ENCODE measurements at regions not wholly inside any gene's neighbourhood (a gene's known extent, or its start where the extent isn't known, plus 50 kb on each side); places are given as distances from the start of the nearest gene placed in this dataset.

DNA sequence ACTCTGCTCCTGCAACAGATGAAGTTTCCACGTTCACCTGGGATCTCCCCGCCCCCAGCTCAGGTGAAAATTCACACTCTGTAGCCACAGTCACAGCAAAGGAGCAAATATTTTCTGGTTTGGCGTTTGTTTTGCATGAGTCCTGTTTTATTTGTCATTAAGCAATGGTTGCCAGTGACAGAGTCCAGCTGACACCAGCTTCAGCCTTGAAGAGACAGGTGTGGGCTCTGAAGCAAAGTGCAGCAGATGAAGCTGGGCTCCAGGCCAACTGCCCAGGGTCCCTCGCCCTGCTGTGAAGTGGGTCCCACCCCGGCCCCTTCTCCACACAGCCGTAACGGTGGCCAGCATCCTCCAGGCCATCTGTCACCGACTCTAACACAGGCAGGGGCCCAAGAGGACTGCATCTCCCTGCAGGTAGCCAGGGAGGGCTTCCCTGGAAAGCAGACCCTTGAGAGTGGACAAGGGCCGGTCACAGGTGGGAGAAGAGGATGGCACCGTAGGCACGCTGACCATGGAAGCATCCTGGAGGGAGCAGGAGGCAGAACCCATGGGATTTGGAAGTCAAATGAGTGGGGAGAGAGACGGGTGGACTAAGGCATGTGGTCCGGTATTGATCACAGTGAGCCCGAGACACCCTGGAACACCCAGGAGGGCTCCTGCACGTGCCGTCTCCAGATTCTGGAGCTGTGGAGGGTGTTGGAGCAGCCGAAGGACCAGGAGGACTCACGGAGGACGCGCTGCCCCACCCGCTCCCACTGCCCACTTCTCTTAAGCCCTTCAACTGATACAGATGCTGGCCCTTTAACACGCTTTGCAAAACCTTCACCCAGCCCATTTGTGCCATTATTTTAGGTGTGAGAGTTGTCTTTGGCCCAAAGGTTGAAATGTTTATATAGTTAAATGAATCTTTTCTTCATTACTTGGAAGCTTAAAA, 294.5 kb downstream of the BRD1 start:
- Histone ChIP-seq H3K4me1 (no peaks in the 10 kb centered on the region), H3K27me3 (peaks cover 0 to 27% (median 0%) of the 10 kb centered on the region in 3 donors), H3K9me3 (no peaks in the 10 kb centered on the region), H3K36me3 (no peaks in the 10 kb centered on the region), H3K4me3 (no peak overlapping the region), H3K27ac (no peak overlapping the region)
- TF ChIP-seq, protein P1, sequence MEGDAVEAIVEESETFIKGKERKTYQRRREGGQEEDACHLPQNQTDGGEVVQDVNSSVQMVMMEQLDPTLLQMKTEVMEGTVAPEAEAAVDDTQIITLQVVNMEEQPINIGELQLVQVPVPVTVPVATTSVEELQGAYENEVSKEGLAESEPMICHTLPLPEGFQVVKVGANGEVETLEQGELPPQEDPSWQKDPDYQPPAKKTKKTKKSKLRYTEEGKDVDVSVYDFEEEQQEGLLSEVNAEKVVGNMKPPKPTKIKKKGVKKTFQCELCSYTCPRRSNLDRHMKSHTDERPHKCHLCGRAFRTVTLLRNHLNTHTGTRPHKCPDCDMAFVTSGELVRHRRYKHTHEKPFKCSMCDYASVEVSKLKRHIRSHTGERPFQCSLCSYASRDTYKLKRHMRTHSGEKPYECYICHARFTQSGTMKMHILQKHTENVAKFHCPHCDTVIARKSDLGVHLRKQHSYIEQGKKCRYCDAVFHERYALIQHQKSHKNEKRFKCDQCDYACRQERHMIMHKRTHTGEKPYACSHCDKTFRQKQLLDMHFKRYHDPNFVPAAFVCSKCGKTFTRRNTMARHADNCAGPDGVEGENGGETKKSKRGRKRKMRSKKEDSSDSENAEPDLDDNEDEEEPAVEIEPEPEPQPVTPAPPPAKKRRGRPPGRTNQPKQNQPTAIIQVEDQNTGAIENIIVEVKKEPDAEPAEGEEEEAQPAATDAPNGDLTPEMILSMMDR (IDR thresholded peaks at IDR 0.05) = no peak
- TF ChIP-seq POLR2AphosphoS5 (IDR thresholded peaks at IDR 0.05) = no peak
- no peak for TF ChIP-seq EP300 (IDR thresholded peaks at IDR 0.05)
- TF ChIP-seq POLR2A (IDR thresholded peaks at IDR 0.05) = no peak
- peak in 1 of 2 donors; percentile 43 for DNase-seq
- 76 to 84% (median 79%) methylated on average over 21 to 22 of the region's 22 CpGs for WGBS, 5 donors
- intact Hi-C loops (cut with DNase I; ENCODE audit: low total_unique reads) = no loop called here

DNA sequence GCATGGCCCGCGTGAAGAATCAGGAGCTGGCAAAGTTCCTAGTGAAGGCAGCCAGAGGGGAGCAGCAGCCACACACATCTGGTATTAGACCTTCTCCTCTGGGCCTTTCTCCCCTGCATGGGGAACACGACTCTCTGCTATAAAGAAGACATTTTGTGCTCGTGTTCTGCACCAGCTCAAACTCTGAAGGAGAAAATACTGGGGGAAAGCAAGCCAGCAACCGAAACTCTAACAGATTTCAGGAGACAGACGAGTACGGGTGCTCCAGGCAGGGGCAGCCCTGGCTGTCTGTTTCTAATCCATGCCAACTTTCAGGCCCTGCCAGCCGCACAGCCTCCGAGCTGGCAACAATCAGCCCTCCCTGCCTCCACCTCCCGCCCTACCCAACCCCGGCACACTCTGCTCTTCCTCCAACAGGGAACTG, 296.3 kb downstream of the BRD1 start:
- H3K4me3 ChIP-seq = no peak overlapping the region
- no peaks in the 10 kb centered on the region for H3K9me3 ChIP-seq
- H3K27ac ChIP-seq = no peak overlapping the region
- no peaks in the 10 kb centered on the region for H3K36me3 ChIP-seq
- peaks cover 0 to 22% (median 0%) of the 10 kb centered on the region in 3 donors for H3K27me3 ChIP-seq
- DNase-seq = no peak
- intact Hi-C loops (cut with DNase I; ENCODE audit: low total_unique reads) = no loop called here
- no peaks in the 10 kb centered on the region for H3K4me1 ChIP-seq
- TF ChIP-seq EP300 (IDR thresholded peaks at IDR 0.05) = no peak
- TF ChIP-seq, protein P1 (IDR thresholded peaks at IDR 0.05) = no peak
- TF ChIP-seq POLR2A (IDR thresholded peaks at IDR 0.05) = no peak
- TF ChIP-seq POLR2AphosphoS5 (IDR thresholded peaks at IDR 0.05) = no peak
- 57 to 84% (median 73%) methylated on average over 11 of the region's 11 CpGs for WGBS, 5 donors

DNA sequence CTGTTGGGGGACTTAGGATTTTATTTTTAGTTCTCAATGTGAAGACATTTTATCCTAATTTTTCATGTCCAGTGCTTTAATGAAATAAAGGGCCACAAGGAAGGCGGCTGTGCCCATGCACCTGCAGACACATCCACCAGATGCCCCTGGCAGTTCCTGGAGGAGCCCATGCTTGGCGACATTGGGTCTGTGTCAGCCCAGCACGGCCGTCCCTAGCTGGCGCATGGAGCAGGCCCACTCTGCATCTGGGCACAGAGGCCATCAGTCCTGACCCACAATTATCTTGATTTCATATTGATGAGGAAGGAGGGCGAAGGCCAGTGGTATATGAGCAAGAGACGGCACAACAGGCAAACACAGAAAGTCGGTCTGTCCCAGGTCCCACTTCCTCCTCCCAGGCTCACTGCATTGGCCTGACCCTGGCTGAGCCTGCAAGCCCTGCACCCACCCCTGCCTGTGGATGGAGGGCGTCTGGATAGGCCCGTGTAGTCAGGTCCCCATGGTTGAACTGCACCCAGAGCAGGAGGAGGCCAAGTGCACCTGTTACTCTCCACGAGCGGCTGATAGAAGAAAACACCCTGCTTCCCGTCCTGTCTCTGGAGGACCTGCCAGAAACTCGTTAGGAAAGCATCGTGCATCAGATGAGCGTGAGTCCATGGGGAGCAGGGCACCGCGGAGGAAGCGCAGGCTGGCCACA, 296.9 kb downstream of the BRD1 start:
- intact Hi-C loops (cut with DNase I; ENCODE audit: low total_unique reads) = no loop called here
- WGBS, 5 donors = 78 to 89% (median 85%) methylated on average over 18 to 19 of the region's 19 CpGs

DNA sequence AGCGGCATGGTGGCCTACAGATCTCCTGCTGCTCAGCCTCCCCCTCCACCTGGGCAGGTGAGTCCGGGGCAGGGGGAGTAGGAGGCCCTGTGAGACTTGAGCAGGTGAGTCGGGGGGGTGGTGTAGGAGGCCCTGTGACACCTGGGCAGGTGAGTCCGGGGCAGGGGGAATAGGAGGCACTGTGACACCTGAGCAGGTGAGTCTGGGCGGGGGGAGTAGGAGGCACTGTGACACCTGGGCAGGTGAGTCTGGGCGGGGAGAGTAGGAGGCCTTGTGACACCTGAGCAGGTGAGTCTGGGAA, 299.3 kb downstream of the BRD1 start:
- peak in 1 of 2 donors; percentile 31 for DNase-seq
- TF ChIP-seq POLR2A (IDR thresholded peaks at IDR 0.05) = no peak
- TF ChIP-seq, protein P1 (IDR thresholded peaks at IDR 0.05) = no peak
- TF ChIP-seq POLR2AphosphoS5 (IDR thresholded peaks at IDR 0.05) = no peak
- WGBS, 5 donors = 61 to 76% (median 64%) methylated on average over 2 to 6 of the region's 6 CpGs
- intact Hi-C loops (cut with DNase I; ENCODE audit: low total_unique reads) = no loop called here
- peaks cover 0 to 17% (median 0%) of the 10 kb centered on the region in 4 donors for H3K4me1 ChIP-seq
- peaks cover 0 to 34% (median 6%) of the 10 kb centered on the region in 3 donors for H3K27me3 ChIP-seq
- no peaks in the 10 kb centered on the region for H3K9me3 ChIP-seq
- H3K4me3 ChIP-seq = no peak overlapping the region
- H3K27ac ChIP-seq = no peak overlapping the region
- no peaks in the 10 kb centered on the region for H3K36me3 ChIP-seq

More for the DNA sequence above, 296.9 kb downstream of the BRD1 start:
- Histone ChIP-seq H3K27me3 (peaks cover 0 to 25% (median 0%) of the 10 kb centered on the region in 3 donors), H3K36me3 (no peaks in the 10 kb centered on the region), H3K4me1 (peaks cover 0 to 2% (median 0%) of the 10 kb centered on the region in 4 donors), H3K4me3 (no peak overlapping the region), H3K27ac (no peak overlapping the region), H3K9me3 (no peaks in the 10 kb centered on the region)
- no peak for DNase-seq
- TF ChIP-seq, protein P1 (IDR thresholded peaks at IDR 0.05) = no peak
- TF ChIP-seq POLR2A (IDR thresholded peaks at IDR 0.05) (no peak), EP300 (IDR thresholded peaks at IDR 0.05) (no peak), POLR2AphosphoS5 (IDR thresholded peaks at IDR 0.05) (no peak)
